ENCODE measurements at regions not wholly inside any gene's neighbourhood (a gene's known extent, or its start where the extent isn't known, plus 50 kb on each side); places are given as distances from the start of the nearest gene placed in this dataset.
"Not testable (repeated sequence)": the region's sequence is repeated elsewhere in the genome, so short reads cannot be mapped to it uniquely, and the experiment has no call there.

GRCh38 chr2:196276421-196276820, 105.0 kb upstream of the STK17B start:
- no peak for DNase-seq

DNA sequence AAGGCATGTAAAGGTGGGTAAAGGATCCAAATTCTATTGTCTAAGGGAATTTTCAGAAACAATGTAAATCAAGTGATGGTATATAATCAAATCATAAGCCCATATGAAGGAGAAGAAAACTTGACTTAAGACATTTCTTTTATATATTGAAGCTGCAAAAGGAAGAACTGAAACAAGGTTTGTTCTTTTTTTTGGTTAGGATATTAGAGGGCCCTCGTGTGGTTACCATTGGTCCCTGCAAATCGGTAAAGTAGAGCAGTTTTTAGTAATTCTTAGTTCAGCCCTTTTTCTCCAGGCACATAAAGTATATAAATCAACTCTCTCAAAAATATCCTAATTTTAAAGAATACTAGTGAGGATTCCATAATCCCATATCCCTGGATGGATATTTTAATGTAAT, 105.6 kb upstream of the STK17B start:
- DNase-seq = no peak

DNA sequence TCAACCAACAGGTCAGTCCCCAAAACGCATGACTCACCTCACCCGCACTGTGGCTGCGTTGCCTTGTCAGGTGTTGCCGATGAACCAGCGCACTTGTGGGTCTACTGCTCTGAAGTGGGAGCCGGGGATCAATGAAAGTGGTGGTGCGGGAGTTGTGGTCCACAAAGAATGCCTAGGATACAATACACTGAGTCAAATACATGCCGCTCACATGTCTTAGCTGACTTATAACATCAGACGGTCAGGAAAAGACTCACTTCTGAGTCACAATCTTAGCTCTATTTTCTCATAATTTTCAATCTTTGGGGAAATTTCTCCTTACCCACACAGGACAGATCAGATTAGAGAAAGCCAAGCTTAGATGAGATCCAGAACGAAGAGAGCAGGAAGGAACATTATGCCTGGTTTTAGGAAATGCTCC, 107.1 kb upstream of the STK17B start:
- DNase-seq = no peak

- no peak for DNase-seq
Measured at GRCh38 chr2:196279541-196279940, 108.2 kb upstream of the STK17B start.

DNA sequence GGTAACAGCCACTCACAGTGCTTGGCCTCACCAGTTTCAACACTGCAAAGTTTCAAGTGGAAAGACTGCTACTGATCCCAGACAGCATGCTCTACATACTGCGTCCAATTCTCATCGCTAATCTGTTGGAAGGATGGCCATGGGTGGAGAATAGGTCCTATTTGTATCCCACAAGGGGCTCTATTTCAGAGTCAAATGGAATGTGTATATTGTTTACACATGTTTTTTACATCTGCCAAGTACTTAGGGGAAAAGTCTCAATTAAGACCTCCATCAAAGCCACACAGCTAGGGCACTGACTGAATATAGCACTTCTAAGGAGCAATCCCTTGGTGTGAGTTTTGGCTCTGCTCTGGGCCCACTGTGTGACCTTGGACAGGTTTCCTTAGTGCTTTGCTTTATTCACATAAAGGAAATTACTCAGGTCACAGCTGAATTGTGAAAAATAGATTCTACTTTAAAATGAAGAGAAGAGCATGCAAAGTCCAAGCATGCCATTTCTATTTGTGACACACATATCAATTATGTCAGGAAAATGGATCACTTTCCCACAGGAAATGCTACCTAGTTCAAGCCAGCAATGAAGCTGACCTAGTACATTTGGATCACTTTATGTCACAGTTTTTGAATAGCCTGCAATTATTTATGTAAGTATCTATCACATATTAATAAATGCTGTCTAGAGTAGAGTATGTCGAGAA, 112.9 kb upstream of the STK17B start:
- DNase-seq = no peak

GRCh38 chr2:196284866-196285557, 113.6 kb upstream of the STK17B start:
- no peak for DNase-seq

DNA sequence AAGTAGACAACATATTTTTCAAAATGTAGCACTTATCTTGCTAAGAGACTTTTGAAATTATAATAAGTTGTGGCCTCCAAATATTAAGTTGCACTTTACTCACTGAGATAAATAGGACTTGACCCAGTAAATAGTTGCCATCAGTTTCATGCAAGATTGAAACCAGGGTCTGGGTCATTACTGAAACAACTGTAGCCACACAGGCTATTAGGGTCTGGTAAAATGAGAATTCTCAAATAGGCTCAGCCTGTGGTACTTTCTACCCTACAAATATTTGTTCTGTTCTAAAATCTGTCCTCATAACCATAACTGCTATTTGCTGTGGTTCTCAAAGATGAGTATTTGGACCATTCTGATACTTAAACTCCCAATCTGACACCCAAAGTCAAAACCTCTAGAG, 115.4 kb upstream of the STK17B start:
- no peak for DNase-seq

GRCh38 chr2:196287523-196287922, 116.1 kb upstream of the STK17B start:
- no peak for DNase-seq

DNA sequence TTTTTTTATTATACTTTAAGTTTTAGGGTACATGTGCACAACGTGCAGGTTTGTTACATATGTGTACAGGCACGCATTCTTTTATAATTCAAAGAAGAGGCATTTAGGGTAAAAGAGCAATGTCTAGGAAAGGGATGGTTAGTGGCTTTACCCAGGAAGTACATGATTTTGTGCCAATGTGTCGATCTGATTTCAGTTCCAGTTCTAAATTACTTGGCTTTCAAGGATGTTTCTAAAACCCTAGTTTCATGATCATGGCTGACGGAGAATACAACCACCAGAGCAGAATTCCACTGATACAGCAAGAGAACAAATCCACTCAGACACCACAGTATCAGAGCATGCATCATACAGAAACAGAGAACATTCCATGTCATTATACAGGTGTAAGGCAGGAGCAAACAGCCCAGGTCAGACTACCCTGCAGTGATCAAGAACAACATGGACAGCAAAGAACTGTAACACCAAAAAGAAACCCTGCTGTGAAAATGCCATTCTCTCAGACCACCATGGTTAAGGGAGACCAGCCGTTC, 116.7 kb upstream of the STK17B start:
- DNase-seq = no peak

DNA sequence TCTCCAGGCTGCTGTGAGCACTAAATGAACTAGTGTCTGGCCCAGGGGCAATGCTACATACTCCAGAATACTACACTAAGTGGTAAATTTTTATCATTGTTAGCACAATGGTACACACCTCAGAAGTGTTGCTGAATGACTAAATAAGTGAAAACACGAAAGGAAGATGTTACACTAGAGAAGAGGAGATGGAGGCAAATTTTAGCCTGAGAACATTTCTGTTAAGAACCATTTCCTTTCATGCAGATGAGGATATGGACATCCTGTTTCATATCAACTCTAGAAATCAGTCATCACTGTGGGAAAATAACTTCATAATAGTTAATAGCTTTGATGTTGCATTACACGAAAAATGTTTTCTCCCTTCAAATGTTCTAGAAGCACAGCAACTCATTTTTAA, 117.6 kb upstream of the STK17B start:
- no peak for DNase-seq

- no peak for DNase-seq
Measured at GRCh38 chr2:196290136-196290535, 118.8 kb upstream of the STK17B start.

DNA sequence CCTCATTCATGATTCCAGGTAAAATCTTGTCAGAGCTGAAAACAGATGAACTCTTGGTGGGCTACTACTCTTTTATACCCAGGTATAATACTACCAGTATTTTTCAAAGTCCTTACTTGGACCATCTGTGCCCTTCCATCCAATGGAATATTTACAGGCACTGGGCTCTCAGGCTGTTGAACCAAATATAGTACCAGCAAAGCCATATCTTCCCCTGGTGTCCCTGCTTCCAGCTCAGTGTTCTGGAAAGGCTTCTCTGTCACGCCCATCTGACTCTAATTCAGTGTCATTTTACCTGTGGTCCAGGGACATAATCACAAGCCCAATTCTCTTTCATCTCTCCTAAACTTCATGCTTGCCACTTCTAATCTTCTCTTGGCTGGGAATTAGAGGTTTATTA, 119.2 kb upstream of the STK17B start:
- no peak for DNase-seq

- no peak for DNase-seq
Measured at GRCh38 chr2:196291426-196291825, 120.0 kb upstream of the STK17B start.

- DNase-seq = no peak
Measured at GRCh38 chr2:196291873-196292800, 120.8 kb upstream of the STK17B start.

DNA sequence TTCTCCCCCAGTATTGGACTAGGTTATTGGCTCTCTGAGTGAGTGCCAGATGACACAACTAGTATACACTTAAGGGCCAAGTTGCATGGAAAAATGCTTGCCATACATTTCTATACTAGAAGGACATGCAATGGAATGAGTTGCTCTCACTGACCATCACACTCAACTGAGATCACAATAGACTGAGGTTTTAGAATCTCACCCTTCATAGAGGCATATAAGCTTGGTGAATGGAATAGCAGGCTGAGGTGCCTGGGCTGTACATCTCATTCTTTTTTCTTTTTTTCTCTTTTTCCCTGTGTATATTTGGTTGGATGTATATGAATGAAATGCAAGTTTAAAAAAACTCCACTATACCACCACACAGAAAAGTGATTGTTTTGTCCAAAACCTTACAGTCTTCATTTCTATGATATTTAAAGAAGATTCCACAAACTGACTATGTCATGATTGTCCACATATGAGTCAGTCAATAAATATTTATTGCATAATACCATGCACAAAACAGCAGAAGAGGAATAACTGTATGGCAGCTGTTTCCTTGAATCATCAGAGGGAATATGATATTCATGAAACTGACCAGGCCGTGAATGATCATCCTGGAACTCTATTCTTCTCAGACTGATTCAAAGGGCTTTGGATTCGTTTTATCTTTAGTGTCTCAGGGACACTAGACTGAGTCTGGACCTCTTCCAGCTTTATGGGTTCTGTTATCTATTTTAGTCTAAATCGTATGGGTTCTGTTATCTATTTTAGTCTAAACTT, 122.6 kb upstream of the STK17B start:
- DNase-seq = no peak

DNA sequence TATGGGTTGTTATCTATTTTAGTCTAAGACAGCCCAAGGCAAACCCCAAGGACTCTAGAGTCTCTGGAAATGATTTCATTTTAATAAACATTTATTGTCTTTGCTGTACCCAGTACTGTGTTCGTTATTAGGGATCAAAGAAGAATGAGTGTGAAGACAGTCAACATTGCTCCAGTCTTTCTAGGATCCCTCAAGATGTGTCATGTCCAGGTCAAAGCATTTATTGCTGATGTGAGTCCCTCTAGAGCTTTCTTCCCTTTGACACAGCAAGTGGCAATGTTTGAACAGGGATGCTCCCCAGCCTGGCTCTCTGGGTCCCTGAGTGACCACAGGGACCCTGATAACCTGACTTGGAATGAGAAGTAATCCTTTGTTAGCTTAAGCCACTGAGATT, 123.1 kb upstream of the STK17B start:
- DNase-seq = no peak

DNA sequence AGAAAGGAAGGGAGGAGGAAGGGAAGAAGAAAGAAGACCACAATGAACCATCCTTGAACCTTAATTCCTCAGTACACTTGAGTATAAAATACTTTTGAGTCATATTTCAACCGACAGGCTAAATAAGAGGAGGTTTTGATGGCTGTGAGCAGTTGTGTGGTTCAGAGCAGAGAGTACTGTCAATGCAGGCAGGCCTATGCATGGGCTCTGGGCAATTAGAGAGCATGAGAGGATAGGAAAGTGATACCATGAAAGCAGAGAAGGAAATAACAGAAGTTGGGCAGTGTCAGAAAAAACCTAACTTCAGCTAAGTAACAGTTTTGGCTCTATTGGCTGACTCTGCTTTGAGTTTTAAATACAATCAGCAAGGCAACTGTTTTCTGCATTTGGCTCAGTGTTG, 123.6 kb upstream of the STK17B start:
- DNase-seq = no peak

- not testable (repeated sequence) for DNase-seq
Measured at GRCh38 chr2:196298106-196298723, 126.8 kb upstream of the STK17B start.

DNA sequence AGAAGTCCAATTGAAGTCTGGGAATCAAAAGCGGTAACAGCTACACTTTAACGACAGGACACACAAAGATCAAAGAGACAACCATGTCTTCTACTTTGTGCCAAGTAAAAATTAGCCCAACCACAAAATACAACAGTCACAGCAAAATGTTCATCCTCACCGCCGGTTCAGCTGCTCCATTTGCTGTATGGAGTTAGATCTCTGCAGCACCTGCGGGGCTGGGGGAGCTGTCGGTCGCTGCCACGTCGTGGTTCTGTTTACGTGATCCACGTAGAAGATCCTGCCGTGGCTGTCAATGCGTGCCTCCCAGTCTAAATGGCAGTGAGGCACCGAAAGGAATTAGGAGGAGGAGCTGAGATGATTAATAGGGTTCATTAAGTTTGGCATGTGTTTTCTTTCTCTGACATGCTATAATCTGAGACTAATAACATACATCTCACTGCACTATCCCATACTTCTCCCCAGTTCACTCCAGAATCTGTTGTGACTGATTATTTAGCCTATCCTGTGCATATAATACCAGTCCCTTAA, 136.5 kb upstream of the STK17B start:
- no peak for DNase-seq

DNA sequence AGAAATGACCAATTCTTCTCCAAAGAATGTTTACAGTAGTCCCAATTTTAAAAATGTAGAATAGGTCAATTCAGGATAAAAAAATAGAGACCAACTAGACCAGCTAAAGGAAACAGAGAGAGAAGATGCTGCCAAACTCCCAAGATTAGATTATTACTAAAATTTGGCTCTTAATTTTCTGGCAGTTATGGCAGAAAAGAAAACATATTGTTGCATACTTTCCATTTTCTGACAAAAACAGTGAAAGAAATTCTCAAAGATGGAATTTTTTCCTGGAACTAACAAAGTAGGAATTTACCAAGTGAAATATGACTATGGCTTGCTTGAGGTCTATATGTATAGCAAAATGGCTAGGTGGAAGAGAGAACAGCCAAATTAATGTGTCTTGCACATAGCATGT, 138.3 kb upstream of the STK17B start:
- no peak for DNase-seq
